SK-N-SH treated with all-trans-retinoic acid at 6 μM for 48 hours (cell line): ENCODE measurements at regions not wholly inside any gene's neighbourhood (a gene's known extent, or its start where the extent isn't known, plus 50 kb on each side); places are given as distances from the start of the nearest gene placed in this dataset.
"Not testable (repeated sequence)": the region's sequence is repeated elsewhere in the genome, so short reads cannot be mapped to it uniquely, and the experiment has no call there.

Source experiments
- ARNTL ChIP-seq: fragments of 450-650 bp; formaldehyde crosslinking; IDR thresholded peaks from 2 replicates; pipeline ENCODE4 v1.5.0; 2020; ENCODE audit warnings: low read depth, mild to moderate bottlenecking, moderate library complexity, borderline replicate concordance
- CSDC2 ChIP-seq: fragments of 250-450 bp; sonication (Bioruptor Pico); IDR thresholded peaks from 2 replicates; pipeline ENCODE4 v1.5.0; 2020; ENCODE audit warnings: mild to moderate bottlenecking, moderate library complexity
- ESRRG ChIP-seq: fragments of 250-450 bp; sonication (Bioruptor Pico); IDR thresholded peaks from 2 replicates; pipeline ENCODE4 v1.6.1; 2021; ENCODE audit warnings: mild to moderate bottlenecking
- GLIS3 ChIP-seq: fragments of 250-450 bp; sonication (Bioruptor Pico); IDR thresholded peaks from 2 replicates; pipeline ENCODE4 v1.5.0; 2020; ENCODE audit warnings: mild to moderate bottlenecking, moderate library complexity
- PPARA ChIP-seq: fragments of 250-450 bp; sonication (Bioruptor Pico); IDR thresholded peaks from 2 replicates; pipeline ENCODE4 v1.5.0; 2020; ENCODE audit warnings: mild to moderate bottlenecking, borderline replicate concordance
- RARB ChIP-seq: fragments of 250-450 bp; sonication (Bioruptor Pico); IDR thresholded peaks from 2 replicates; pipeline ENCODE4 v1.8.0; 2021; ENCODE audit warnings: mild to moderate bottlenecking, moderate library complexity
- TCF4 ChIP-seq: fragments of 250-450 bp; sonication (Bioruptor Pico); IDR thresholded peaks from 2 replicates; pipeline ENCODE4 v1.8.0; 2021; ENCODE audit warnings: mild to moderate bottlenecking, moderate library complexity, borderline replicate concordance
- ZC3H10 ChIP-seq: fragments of 250-450 bp; sonication (Bioruptor Pico); IDR thresholded peaks from 2 replicates; pipeline ENCODE4 v1.5.1; 2021; ENCODE audit warnings: mild to moderate bottlenecking, moderate library complexity
- ZFP30 ChIP-seq: fragments of 450-650 bp; formaldehyde crosslinking; IDR thresholded peaks from 2 replicates; pipeline ENCODE4 v1.5.0; 2022; ENCODE audit warnings: mild to moderate bottlenecking, moderate library complexity
- ZNF565 ChIP-seq: fragments of 450-650 bp; formaldehyde crosslinking; conservative IDR thresholded peaks from 2 replicates; pipeline ENCODE4 v1.5.0; 2020; ENCODE audit warnings: low read depth, mild to moderate bottlenecking, moderate library complexity
- ZNF8 ChIP-seq: fragments of 450-650 bp; formaldehyde crosslinking; IDR thresholded peaks from 2 replicates; pipeline ENCODE4 v1.5.0; 2020; ENCODE audit warnings: mild to moderate bottlenecking, moderate library complexity
- TF ChIP-seq, protein P1 (sequence below): fragments of 250-450 bp; sonication (Bioruptor Pico); IDR thresholded peaks from 2 replicates; pipeline ENCODE4 v1.8.0; 2020; ENCODE audit warnings: mild to moderate bottlenecking, moderate library complexity, borderline replicate concordance
- TF ChIP-seq, protein P2 (sequence below): fragments of 250-450 bp; sonication (Bioruptor Pico); IDR thresholded peaks from 2 replicates; pipeline ENCODE4 v1.8.0; 2021; ENCODE audit warnings: low read depth, mild to moderate bottlenecking, moderate library complexity, borderline replicate concordance
- TF ChIP-seq, protein P3 (sequence below): fragments of 250-450 bp; sonication (Bioruptor Pico); IDR thresholded peaks from 2 replicates; pipeline ENCODE4 v1.5.1; 2020; ENCODE audit warnings: low read depth, mild to moderate bottlenecking, moderate library complexity

DNA sequence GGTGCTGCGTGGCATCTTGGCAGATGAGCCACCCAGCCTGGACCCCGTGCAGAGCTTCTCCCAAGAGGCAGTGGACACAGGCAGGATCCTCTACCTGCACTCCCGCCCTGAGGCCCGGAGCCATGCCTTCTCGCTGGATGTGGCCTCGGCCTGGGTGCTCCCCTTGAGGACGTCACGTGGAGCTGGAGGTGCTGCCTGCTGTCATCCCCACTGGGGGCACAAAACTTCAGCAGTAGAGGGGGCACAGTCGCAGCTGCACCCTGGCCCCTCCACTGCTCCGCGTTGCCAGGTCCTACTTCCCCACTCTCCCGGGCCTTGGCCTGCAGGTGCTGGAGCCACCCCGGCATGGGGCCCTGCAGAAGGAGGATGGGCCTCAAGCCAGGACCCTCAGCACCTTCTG, 182.0 kb upstream of the AKAP13 start:
- not testable (repeated sequence) for TF ChIP-seq ZC3H10 (CRISPR knock-in tag); PPARA (CRISPR knock-in tag); ESRRG (CRISPR knock-in tag); ZNF565 (CRISPR knock-in tag); ZNF8; RARB (CRISPR knock-in tag); ARNTL (CRISPR knock-in tag); ZFP30; TCF4 (CRISPR knock-in tag); CSDC2; GLIS3 (CRISPR knock-in tag)
- TF ChIP-seq, protein P1, sequence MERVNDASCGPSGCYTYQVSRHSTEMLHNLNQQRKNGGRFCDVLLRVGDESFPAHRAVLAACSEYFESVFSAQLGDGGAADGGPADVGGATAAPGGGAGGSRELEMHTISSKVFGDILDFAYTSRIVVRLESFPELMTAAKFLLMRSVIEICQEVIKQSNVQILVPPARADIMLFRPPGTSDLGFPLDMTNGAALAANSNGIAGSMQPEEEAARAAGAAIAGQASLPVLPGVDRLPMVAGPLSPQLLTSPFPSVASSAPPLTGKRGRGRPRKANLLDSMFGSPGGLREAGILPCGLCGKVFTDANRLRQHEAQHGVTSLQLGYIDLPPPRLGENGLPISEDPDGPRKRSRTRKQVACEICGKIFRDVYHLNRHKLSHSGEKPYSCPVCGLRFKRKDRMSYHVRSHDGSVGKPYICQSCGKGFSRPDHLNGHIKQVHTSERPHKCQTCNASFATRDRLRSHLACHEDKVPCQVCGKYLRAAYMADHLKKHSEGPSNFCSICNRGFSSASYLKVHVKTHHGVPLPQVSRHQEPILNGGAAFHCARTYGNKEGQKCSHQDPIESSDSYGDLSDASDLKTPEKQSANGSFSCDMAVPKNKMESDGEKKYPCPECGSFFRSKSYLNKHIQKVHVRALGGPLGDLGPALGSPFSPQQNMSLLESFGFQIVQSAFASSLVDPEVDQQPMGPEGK (CRISPR knock-in tag) = not testable (repeated sequence)
- TF ChIP-seq, protein P2, sequence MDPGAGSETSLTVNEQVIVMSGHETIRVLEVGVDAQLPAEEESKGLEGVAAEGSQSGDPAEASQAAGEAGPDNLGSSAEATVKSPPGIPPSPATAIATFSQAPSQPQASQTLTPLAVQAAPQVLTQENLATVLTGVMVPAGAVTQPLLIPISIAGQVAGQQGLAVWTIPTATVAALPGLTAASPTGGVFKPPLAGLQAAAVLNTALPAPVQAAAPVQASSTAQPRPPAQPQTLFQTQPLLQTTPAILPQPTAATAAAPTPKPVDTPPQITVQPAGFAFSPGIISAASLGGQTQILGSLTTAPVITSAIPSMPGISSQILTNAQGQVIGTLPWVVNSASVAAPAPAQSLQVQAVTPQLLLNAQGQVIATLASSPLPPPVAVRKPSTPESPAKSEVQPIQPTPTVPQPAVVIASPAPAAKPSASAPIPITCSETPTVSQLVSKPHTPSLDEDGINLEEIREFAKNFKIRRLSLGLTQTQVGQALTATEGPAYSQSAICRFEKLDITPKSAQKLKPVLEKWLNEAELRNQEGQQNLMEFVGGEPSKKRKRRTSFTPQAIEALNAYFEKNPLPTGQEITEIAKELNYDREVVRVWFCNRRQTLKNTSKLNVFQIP (CRISPR knock-in tag) = not testable (repeated sequence)
- TF ChIP-seq, protein P3, sequence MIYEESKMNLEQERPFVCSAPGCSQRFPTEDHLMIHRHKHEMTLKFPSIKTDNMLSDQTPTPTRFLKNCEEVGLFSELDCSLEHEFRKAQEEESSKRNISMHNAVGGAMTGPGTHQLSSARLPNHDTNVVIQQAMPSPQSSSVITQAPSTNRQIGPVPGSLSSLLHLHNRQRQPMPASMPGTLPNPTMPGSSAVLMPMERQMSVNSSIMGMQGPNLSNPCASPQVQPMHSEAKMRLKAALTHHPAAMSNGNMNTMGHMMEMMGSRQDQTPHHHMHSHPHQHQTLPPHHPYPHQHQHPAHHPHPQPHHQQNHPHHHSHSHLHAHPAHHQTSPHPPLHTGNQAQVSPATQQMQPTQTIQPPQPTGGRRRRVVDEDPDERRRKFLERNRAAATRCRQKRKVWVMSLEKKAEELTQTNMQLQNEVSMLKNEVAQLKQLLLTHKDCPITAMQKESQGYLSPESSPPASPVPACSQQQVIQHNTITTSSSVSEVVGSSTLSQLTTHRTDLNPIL = not testable (repeated sequence)
